ENCODE measurements at regions not wholly inside any gene's neighbourhood (a gene's known extent, or its start where the extent isn't known, plus 50 kb on each side); places are given as distances from the start of the nearest gene placed in this dataset.

- no peak for DNase-seq (ENCODE audit: low read depth, low spot score)
Observed at GRCh38 chr2:8152392-8153257, 529.2 kb upstream of the ID2 start.

GRCh38 chr2:8153258-8153718 is 528.6 kb upstream of the ID2 start:
- DNase-seq (ENCODE audit: low read depth, low spot score) = no peak

- DNase-seq (ENCODE audit: low read depth, low spot score) = no peak
Observed at GRCh38 chr2:8154270-8154669, 527.6 kb upstream of the ID2 start.

- DNase-seq (ENCODE audit: low read depth, low spot score) = no peak
Observed at GRCh38 chr2:8154936-8155335, 526.9 kb upstream of the ID2 start.

GRCh38 chr2:8157621-8158430 is 524.0 kb upstream of the ID2 start:
- no peak for DNase-seq (ENCODE audit: low read depth, low spot score)

- DNase-seq (ENCODE audit: low read depth, low spot score) = no peak
Observed at GRCh38 chr2:8158711-8159110, 523.1 kb upstream of the ID2 start.

- DNase-seq (ENCODE audit: low read depth, low spot score) = no peak
Observed at GRCh38 chr2:8159211-8159965, 522.5 kb upstream of the ID2 start.

GRCh38 chr2:8159966-8160603 is 521.8 kb upstream of the ID2 start:
- no peak for DNase-seq (ENCODE audit: low read depth, low spot score)

GRCh38 chr2:8160959-8161358 is 520.9 kb upstream of the ID2 start:
- no peak for DNase-seq (ENCODE audit: low read depth, low spot score)

GRCh38 chr2:8162552-8162951 is 519.3 kb upstream of the ID2 start:
- peak; percentile 15 for DNase-seq (ENCODE audit: low read depth, low spot score)

- no peak for DNase-seq (ENCODE audit: low read depth, low spot score)
Observed at GRCh38 chr2:8165550-8165949, 516.3 kb upstream of the ID2 start.

- no peak for DNase-seq (ENCODE audit: low read depth, low spot score)
Observed at GRCh38 chr2:8168022-8168717, 513.7 kb upstream of the ID2 start.

- DNase-seq (ENCODE audit: low read depth, low spot score) = no peak
Observed at GRCh38 chr2:8168876-8169424, 512.9 kb upstream of the ID2 start.

- DNase-seq (ENCODE audit: low read depth, low spot score) = peak; percentile 44
Observed at GRCh38 chr2:8169443-8169842, 512.4 kb upstream of the ID2 start.

- DNase-seq (ENCODE audit: low read depth, low spot score) = no peak
Observed at GRCh38 chr2:8170552-8171327, 511.1 kb upstream of the ID2 start.

- no peak for DNase-seq (ENCODE audit: low read depth, low spot score)
Observed at GRCh38 chr2:8171608-8172007, 510.2 kb upstream of the ID2 start.

GRCh38 chr2:8172661-8173060 is 509.2 kb upstream of the ID2 start:
- no peak for DNase-seq (ENCODE audit: low read depth, low spot score)

GRCh38 chr2:8174641-8175257 is 507.1 kb upstream of the ID2 start:
- no peak for DNase-seq (ENCODE audit: low read depth, low spot score)

- no peak for DNase-seq (ENCODE audit: low read depth, low spot score)
Observed at GRCh38 chr2:8176887-8177286, 505.0 kb upstream of the ID2 start.

Measured in astrocyte of the hippocampus (primary cell).